Pancreas (tissue), 10 donors: ENCODE measurements at regions not wholly inside any gene's neighbourhood (a gene's known extent, or its start where the extent isn't known, plus 50 kb on each side); places are given as distances from the start of the nearest gene placed in this dataset.

ENCODE experiments used
- ATAC-seq, 4 donors: fragments of 200-7000 bp; cut with Tn5 transposase; one replicate each; pipeline versions ENCODE4 v1.8.0 to v1.9.1; 2020; ENCODE audit warnings: mild to moderate bottlenecking in 4 of 4, moderate library complexity in 4 of 4
- DNase-seq, 6 donors: peaks; one replicate each; pipeline ENCODE4 v3.0.0-alpha.2; 2020
- FAIRE-seq: peaks from 2 replicates; lab custom pipeline; 2012; peaks lifted over from hg19 to GRCh38; lab: Jason Lieb, UNC
- H3K27ac ChIP-seq, 4 donors: fragments of 200-600 bp; sonication (generic); 1 replicate in 3 of 4; 2 replicates in 1 of 4; pipeline versions ENCODE4 v1.5.0 to v1.8.0; 2020
- H3K27me3 ChIP-seq, 4 donors: fragments of 200-600 bp; one replicate each; pipeline ENCODE4 v1.8.0; 2021
- H3K36me3 ChIP-seq, 3 donors: fragments of 200-600 bp; sonication (generic) in 1 of 3; one replicate each; pipeline versions ENCODE4 v1.5.0 to v1.8.0; 2020 to 2021
- H3K4me1 ChIP-seq, 3 donors: fragments of 200-600 bp; one replicate each; pipeline ENCODE4 v1.8.0; 2021
- H3K4me3 ChIP-seq, 4 donors: fragments of 200-600 bp; sonication (generic) in 2 of 4; one replicate each; pipeline versions ENCODE4 v1.5.0 to v1.8.0; 2020 to 2021
- H3K9me3 ChIP-seq, 4 donors: fragments of 200-600 bp; one replicate each; pipeline ENCODE4 v1.8.0; 2021
- CTCF ChIP-seq, 4 donors: fragments of 200-600 bp; sonication (generic) in 3 of 4; IDR thresholded peaks; one replicate each; pipeline versions ENCODE4 v1.5.0 to v1.8.0; 2021; ENCODE audit warnings: antibody characterized with exemption in 4 of 4
- WGBS, 2 donors: extraction: QIAGEN DNeasy Blood & Tissue Kit; methylation state at CpG; one replicate each; pipeline ENCODE4 v1.1.7; 2013; 5-methylcytosine and 5-hydroxymethylcytosine counted together
- intact Hi-C, 3 donors: fragments of 100-400 bp; cut with DNase I; formaldehyde crosslinking; loops; one replicate each; pipeline versions ENCODE4 v1.11.1 to v1.14.2; 2022
- donor health status: healthy with polysubstance abuse.
- donor health status: DM: no; HTN: no; CAD: no; lungs with moderate emphysema.
- donor health status: DM: no; HTN: no; CAD: no.
- donor health status: control.
- donor health status: control.
- donor health status: Bipolar disorder and iron deficiency.
- donor health status: DM: yes; HTN: yes; CAD: no.
- donor health status: DM: no; HTN: no; CAD: no.
- donor health status: DM: no; HTN: no; CAD: no.
- donor health status: DM: yes; HTN: yes; CAD: no.

DNA sequence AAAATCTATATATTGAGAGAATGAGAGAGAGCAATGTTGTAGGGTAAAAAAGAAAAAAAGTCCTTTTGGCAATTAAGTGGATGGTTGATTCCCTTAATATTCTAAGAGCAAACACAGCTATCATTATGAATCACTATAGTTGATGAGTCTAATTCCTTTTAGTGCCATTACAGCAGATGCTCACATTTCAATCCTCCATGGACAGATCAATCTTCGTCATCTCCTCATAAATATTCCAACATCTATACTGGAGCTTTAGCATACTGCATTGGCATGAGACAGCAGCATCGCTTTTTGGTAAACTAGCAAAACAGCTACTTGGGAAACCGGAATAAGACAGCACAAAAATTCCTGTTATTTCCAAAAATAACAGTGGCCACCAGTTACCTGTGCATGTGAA, 796.7 kb downstream of the QKI start:
- FAIRE-seq = no peak

GRCh38 chr6:164210783-164211182, 796.3 kb downstream of the QKI start:
- TF ChIP-seq CTCF (IDR thresholded peaks at IDR 0.05) = no peak
- no peak for DNase-seq
- H3K27ac ChIP-seq = no peak overlapping the region
- no peaks in the 10 kb centered on the region for H3K27me3 ChIP-seq
- FAIRE-seq = no peak
- H3K36me3 ChIP-seq = no peaks in the 10 kb centered on the region
- ATAC-seq = no peak
- 59 to 72% methylated on average over 5 of the region's 5 CpGs for WGBS, 2 donors
- intact Hi-C loops = no loop called here
- H3K4me1 ChIP-seq = no peaks in the 10 kb centered on the region
- H3K4me3 ChIP-seq = no peak overlapping the region
- no peaks in the 10 kb centered on the region for H3K9me3 ChIP-seq

More for the DNA sequence above, 796.7 kb downstream of the QKI start:
- no peaks in the 10 kb centered on the region for H3K36me3 ChIP-seq
- intact Hi-C loops = no loop called here
- H3K4me1 ChIP-seq = no peaks in the 10 kb centered on the region
- no peaks in the 10 kb centered on the region for H3K27me3 ChIP-seq
- no peak overlapping the region for H3K4me3 ChIP-seq
- DNase-seq = no peak
- H3K9me3 ChIP-seq = no peaks in the 10 kb centered on the region
- H3K27ac ChIP-seq = no peak overlapping the region
- no peak for ATAC-seq
- WGBS, 2 donors = 61 to 76% methylated on average over 3 of the region's 3 CpGs
- TF ChIP-seq CTCF (IDR thresholded peaks at IDR 0.05) = no peak

DNA sequence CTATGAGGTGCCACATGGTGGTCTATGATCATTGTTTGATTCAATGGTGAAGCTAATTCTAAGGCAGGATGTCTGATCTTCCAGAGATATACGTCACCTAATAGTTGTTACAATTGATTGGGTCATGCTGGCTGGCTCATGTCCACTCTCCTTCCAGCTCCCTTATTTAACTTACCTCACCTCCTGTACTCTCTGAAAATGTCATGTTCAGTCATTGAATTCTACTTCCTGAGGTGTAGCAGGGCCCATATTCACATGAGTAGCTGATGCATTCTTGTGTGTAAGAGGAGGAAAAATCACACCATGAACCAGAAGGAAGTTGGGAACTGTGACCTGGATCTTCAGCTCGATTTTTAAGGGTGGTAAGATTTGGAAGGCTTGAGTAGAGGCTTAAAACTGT, 795.8 kb downstream of the QKI start:
- ATAC-seq = no peak
- Histone ChIP-seq H3K27ac (no peak overlapping the region), H3K4me1 (no peaks in the 10 kb centered on the region), H3K27me3 (no peaks in the 10 kb centered on the region), H3K36me3 (no peaks in the 10 kb centered on the region), H3K9me3 (no peaks in the 10 kb centered on the region), H3K4me3 (no peak overlapping the region)
- 45 to 49% methylated on average over 2 of the region's 2 CpGs for WGBS, 2 donors
- no peak for TF ChIP-seq CTCF (IDR thresholded peaks at IDR 0.05)
- intact Hi-C loops = no loop called here
- DNase-seq = no peak
- no peak for FAIRE-seq

DNA sequence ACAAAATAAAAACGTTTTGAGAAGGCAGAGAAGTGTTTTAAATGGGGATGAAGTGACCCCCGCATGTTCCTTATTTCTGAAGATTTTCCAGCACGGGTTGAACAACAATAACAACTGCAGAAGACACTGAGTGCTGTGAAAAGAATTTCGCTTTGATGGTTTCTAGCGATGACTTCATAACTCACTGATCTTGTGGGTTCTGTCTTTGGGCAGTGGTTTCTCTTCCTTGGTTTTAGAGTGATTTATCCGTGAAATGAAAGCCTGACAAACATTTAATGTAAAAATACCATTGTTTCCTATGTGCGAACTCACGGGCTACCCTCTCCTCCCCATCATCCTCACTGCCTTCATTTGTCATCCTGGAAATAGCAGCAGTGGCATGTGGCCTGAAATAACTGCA, 793.9 kb downstream of the QKI start:
- intact Hi-C loops = no loop called here

More for the DNA sequence above, 793.9 kb downstream of the QKI start:
- WGBS, 2 donors = 53 to 65% methylated on average over 8 of the region's 8 CpGs
- Histone ChIP-seq H3K27me3 (no peaks in the 10 kb centered on the region), H3K4me3 (no peak overlapping the region), H3K27ac (no peak overlapping the region), H3K4me1 (no peaks in the 10 kb centered on the region), H3K36me3 (no peaks in the 10 kb centered on the region), H3K9me3 (no peaks in the 10 kb centered on the region)
- no peak for ATAC-seq
- no peak for FAIRE-seq
- no peak for DNase-seq
- TF ChIP-seq CTCF (IDR thresholded peaks at IDR 0.05) = no peak
